ENCODE measurements at regions not wholly inside any gene's neighbourhood (a gene's known extent, or its start where the extent isn't known, plus 50 kb on each side); places are given as distances from the start of the nearest gene placed in this dataset.

GRCh38 chr2:201959198-201959597 is 74.5 kb upstream of the FZD7 start:
- H3K4me1 Mint-ChIP-seq: peaks cover 47% of the 10 kb centered on the region
- H3K27ac Mint-ChIP-seq (ENCODE audit: unreplicated experiment): no peak overlapping the region
- H3K9me3 Mint-ChIP-seq: no peaks in the 10 kb centered on the region
- no peaks in the 10 kb centered on the region for H3K27me3 Mint-ChIP-seq (ENCODE audit: low read depth)
- no peak for DNase-seq (ENCODE audit: low read depth, low spot score)
- TF ChIP-seq, protein P1, sequence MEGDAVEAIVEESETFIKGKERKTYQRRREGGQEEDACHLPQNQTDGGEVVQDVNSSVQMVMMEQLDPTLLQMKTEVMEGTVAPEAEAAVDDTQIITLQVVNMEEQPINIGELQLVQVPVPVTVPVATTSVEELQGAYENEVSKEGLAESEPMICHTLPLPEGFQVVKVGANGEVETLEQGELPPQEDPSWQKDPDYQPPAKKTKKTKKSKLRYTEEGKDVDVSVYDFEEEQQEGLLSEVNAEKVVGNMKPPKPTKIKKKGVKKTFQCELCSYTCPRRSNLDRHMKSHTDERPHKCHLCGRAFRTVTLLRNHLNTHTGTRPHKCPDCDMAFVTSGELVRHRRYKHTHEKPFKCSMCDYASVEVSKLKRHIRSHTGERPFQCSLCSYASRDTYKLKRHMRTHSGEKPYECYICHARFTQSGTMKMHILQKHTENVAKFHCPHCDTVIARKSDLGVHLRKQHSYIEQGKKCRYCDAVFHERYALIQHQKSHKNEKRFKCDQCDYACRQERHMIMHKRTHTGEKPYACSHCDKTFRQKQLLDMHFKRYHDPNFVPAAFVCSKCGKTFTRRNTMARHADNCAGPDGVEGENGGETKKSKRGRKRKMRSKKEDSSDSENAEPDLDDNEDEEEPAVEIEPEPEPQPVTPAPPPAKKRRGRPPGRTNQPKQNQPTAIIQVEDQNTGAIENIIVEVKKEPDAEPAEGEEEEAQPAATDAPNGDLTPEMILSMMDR (conservative IDR thresholded peaks at IDR 0.05): no peak
- no peaks in the 10 kb centered on the region for H3K36me3 Mint-ChIP-seq (ENCODE audit: low read depth)
- H3K4me3 Mint-ChIP-seq: no peak overlapping the region

- Mint-ChIP-seq H3K4me1 (peaks cover 51% of the 10 kb centered on the region), H3K36me3 (ENCODE audit: low read depth) (no peaks in the 10 kb centered on the region), H3K9me3 (no peaks in the 10 kb centered on the region), H3K4me3 (no peak overlapping the region), H3K27me3 (ENCODE audit: low read depth) (no peaks in the 10 kb centered on the region), H3K27ac (ENCODE audit: unreplicated experiment) (no peak overlapping the region)
- TF ChIP-seq, protein P1 (conservative IDR thresholded peaks at IDR 0.05): no peak
- no peak for DNase-seq (ENCODE audit: low read depth, low spot score)
These were observed 74.0 kb upstream of the FZD7 start for GRCh38 chr2:201959626-201960025.

DNA sequence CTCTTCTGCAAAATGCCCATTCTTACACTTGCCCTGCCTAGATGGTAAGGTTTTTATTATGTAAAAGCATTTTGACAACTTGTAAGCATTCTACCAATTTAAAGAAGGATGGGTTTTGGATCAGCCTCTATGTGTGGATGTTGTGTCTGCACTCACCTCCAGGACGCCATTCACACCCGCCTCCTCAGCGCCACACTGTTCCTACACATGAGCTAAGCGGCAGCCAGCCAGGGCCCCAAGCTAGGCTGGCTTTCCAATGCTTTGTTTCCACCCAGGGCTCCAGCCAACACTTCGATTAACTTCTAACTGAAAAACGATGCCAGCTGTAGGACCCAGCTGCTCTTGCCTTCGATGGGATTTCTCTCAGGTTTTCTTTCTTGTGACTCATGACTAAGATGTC is 73.3 kb upstream of the FZD7 start:
- Mint-ChIP-seq H3K27me3 (ENCODE audit: low read depth) (no peaks in the 10 kb centered on the region), H3K27ac (ENCODE audit: unreplicated experiment) (peak overlapping the region; percentile 1)
- TF ChIP-seq, protein P1 (conservative IDR thresholded peaks at IDR 0.05): no peak

DNA sequence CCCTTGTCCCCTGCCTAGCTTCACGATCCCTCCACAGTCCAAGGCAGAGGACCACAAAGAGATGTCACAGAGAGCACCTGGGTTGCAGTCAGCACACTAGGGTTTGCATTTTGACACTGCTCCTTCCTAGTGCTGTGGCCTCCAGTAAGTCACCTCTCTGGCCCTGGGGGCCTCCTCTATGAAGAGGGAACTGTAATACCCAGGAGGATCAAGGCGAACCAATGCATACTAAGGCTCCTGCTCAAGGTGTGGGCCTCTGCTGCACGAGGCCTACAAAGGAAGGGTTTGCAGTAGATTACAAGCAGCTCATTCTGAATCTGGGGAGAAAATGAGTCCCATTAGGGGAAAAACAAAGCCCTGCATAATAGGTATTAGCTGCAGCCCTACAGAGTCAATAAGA is 72.3 kb upstream of the FZD7 start:
- H3K9me3 Mint-ChIP-seq: no peaks in the 10 kb centered on the region
- no peak for DNase-seq (ENCODE audit: low read depth, low spot score)
- TF ChIP-seq, protein P1 (conservative IDR thresholded peaks at IDR 0.05): no peak
- H3K36me3 Mint-ChIP-seq (ENCODE audit: low read depth): no peaks in the 10 kb centered on the region
- peak overlapping the region; percentile 52 for H3K4me3 Mint-ChIP-seq
- H3K27ac Mint-ChIP-seq (ENCODE audit: unreplicated experiment): peak overlapping the region; percentile 52
- no peaks in the 10 kb centered on the region for H3K27me3 Mint-ChIP-seq (ENCODE audit: low read depth)
- peaks cover 52% of the 10 kb centered on the region for H3K4me1 Mint-ChIP-seq

More for the DNA sequence above, 73.3 kb upstream of the FZD7 start:
- Mint-ChIP-seq H3K36me3 (ENCODE audit: low read depth) (no peaks in the 10 kb centered on the region), H3K9me3 (no peaks in the 10 kb centered on the region), H3K4me1 (peaks cover 55% of the 10 kb centered on the region), H3K4me3 (no peak overlapping the region)
- DNase-seq (ENCODE audit: low read depth, low spot score): no peak

GRCh38 chr2:201962774-201963562 is 70.7 kb upstream of the FZD7 start:
- peaks cover 61% of the 10 kb centered on the region for H3K4me1 Mint-ChIP-seq
- TF ChIP-seq, protein P1 (conservative IDR thresholded peaks at IDR 0.05): no peak
- H3K36me3 Mint-ChIP-seq (ENCODE audit: low read depth): no peaks in the 10 kb centered on the region
- peak overlapping the region; percentile 94 for H3K27ac Mint-ChIP-seq (ENCODE audit: unreplicated experiment)
- DNase-seq (ENCODE audit: low read depth, low spot score): peak; percentile 33
- peak overlapping the region; percentile 72 for H3K4me3 Mint-ChIP-seq
- H3K27me3 Mint-ChIP-seq (ENCODE audit: low read depth): no peaks in the 10 kb centered on the region
- H3K9me3 Mint-ChIP-seq: no peaks in the 10 kb centered on the region
